Activated CD8-positive, alpha-beta memory T cell treated with anti-CD3 and anti-CD28 coated beads, Interleukin-2, amount 50 U/mL, for 4 hours (primary cell): ENCODE measurements at regions not wholly inside any gene's neighbourhood (a gene's known extent, or its start where the extent isn't known, plus 50 kb on each side); places are given as distances from the start of the nearest gene placed in this dataset.

Source experiments
- DNase-seq: peaks from one replicate; pipeline ENCODE4 v3.0.0-alpha.2; 2020

GRCh38 chr7:46175221-46175620 lies 254.1 kb upstream of the IGFBP3 start:
- DNase-seq: no peak

GRCh38 chr7:46174196-46174580 lies 253.1 kb upstream of the IGFBP3 start:
- no peak for DNase-seq

GRCh38 chr7:46173476-46174195 lies 252.6 kb upstream of the IGFBP3 start:
- no peak for DNase-seq

GRCh38 chr7:46170792-46171191 lies 249.7 kb upstream of the IGFBP3 start:
- no peak for DNase-seq

- DNase-seq: no peak
Measured at GRCh38 chr7:46170021-46170420, 248.9 kb upstream of the IGFBP3 start.

GRCh38 chr7:46169384-46169755 lies 248.3 kb upstream of the IGFBP3 start:
- no peak for DNase-seq

GRCh38 chr7:46168671-46169383 lies 247.8 kb upstream of the IGFBP3 start:
- DNase-seq: no peak

- DNase-seq: no peak
Measured at GRCh38 chr7:46168231-46168630, 247.2 kb upstream of the IGFBP3 start.

GRCh38 chr7:46165276-46165675 lies 244.2 kb upstream of the IGFBP3 start:
- DNase-seq: no peak

GRCh38 chr7:46164629-46165028 lies 243.6 kb upstream of the IGFBP3 start:
- no peak for DNase-seq

GRCh38 chr7:46163246-46163645 lies 242.2 kb upstream of the IGFBP3 start:
- DNase-seq: no peak

GRCh38 chr7:46162609-46163008 lies 241.5 kb upstream of the IGFBP3 start:
- no peak for DNase-seq

- DNase-seq: no peak
Measured at GRCh38 chr7:46160861-46161260, 239.8 kb upstream of the IGFBP3 start.

- DNase-seq: no peak
Measured at GRCh38 chr7:46157931-46158330, 236.9 kb upstream of the IGFBP3 start.

- no peak for DNase-seq
Measured at GRCh38 chr7:46157404-46157803, 236.3 kb upstream of the IGFBP3 start.

- no peak for DNase-seq
Measured at GRCh38 chr7:46156853-46157252, 235.8 kb upstream of the IGFBP3 start.

- no peak for DNase-seq
Measured at GRCh38 chr7:46156086-46156485, 235.0 kb upstream of the IGFBP3 start.

GRCh38 chr7:46155367-46155766 lies 234.3 kb upstream of the IGFBP3 start:
- no peak for DNase-seq

GRCh38 chr7:46153951-46154787 lies 233.1 kb upstream of the IGFBP3 start:
- no peak for DNase-seq

- no peak for DNase-seq
Measured at GRCh38 chr7:46153583-46153950, 232.5 kb upstream of the IGFBP3 start.

- DNase-seq: no peak
Measured at GRCh38 chr7:46152696-46153095, 231.6 kb upstream of the IGFBP3 start.

- no peak for DNase-seq
Measured at GRCh38 chr7:46150721-46151120, 229.6 kb upstream of the IGFBP3 start.

GRCh38 chr7:46150202-46150601 lies 229.1 kb upstream of the IGFBP3 start:
- DNase-seq: no peak

GRCh38 chr7:46147871-46148270 lies 226.8 kb upstream of the IGFBP3 start:
- no peak for DNase-seq
